ENCODE measurements at regions not wholly inside any gene's neighbourhood (a gene's known extent, or its start where the extent isn't known, plus 50 kb on each side); places are given as distances from the start of the nearest gene placed in this dataset.

DNA sequence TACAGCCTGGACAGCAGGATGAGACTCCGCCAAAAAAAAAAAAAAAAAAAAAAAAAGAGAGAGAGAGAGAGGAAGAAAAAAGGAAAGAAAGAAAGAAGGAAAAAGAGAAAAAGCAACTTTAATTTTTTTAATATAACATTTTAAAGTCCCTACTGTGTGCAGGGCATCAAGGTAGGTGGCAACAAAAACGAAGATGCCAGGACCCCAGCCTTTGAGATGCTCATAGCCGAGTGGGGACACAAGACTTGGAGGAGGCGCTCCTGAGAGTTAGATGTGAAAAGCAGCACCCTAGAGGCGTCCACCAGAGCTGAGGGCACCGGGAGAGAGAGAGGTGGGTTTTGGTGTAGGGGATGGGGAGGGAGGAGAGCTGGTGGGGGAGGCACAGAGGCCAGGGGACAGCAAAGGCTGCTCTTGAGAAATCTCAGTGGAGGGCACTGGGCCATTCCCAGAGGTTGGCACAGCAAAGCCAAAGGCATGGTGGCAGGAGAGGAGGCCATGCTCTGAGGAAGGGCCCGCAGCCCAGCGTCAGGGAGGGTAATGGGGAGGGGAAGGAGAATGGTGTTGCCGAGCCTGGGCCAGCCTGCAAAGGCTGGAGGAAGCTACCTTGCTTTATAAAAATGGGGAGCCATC, 135.6 kb downstream of the C9orf50 start:
- TF ChIP-seq, protein P1, sequence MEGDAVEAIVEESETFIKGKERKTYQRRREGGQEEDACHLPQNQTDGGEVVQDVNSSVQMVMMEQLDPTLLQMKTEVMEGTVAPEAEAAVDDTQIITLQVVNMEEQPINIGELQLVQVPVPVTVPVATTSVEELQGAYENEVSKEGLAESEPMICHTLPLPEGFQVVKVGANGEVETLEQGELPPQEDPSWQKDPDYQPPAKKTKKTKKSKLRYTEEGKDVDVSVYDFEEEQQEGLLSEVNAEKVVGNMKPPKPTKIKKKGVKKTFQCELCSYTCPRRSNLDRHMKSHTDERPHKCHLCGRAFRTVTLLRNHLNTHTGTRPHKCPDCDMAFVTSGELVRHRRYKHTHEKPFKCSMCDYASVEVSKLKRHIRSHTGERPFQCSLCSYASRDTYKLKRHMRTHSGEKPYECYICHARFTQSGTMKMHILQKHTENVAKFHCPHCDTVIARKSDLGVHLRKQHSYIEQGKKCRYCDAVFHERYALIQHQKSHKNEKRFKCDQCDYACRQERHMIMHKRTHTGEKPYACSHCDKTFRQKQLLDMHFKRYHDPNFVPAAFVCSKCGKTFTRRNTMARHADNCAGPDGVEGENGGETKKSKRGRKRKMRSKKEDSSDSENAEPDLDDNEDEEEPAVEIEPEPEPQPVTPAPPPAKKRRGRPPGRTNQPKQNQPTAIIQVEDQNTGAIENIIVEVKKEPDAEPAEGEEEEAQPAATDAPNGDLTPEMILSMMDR (IDR thresholded peaks at IDR 0.05): no peak
- TF ChIP-seq POLR2A (IDR thresholded peaks at IDR 0.05) (no peak), POLR2AphosphoS5 (IDR thresholded peaks at IDR 0.05) (no peak)
